HepG2 (cell line): ENCODE measurements at regions not wholly inside any gene's neighbourhood (a gene's known extent, or its start where the extent isn't known, plus 50 kb on each side); places are given as distances from the start of the nearest gene placed in this dataset.

Experiments
- ATAC-seq: fragments of 200-7000 bp; cut with Tn5 transposase; 3 replicates; pipeline ENCODE4 v1.9.1; 2020; ENCODE audit warnings: mild to moderate bottlenecking, moderate library complexity
- BruUV-seq: library from RNA; stranded (reverse); fragments of 400-500 nt; replicated peaks from 2 replicates; lab custom pipeline; 2021; lab: Mats Ljungman, UMichigan
- CTCF ChIA-PET: fragments of 300-600 bp; formaldehyde crosslinking; extraction: SDS; loops from one replicate; lab custom pipeline; 2021; ENCODE audit warnings: low total read pairs, inconsistent platforms, low intra/inter-chr PET ratio; lab: Yijun Ruan, JAX
- POLR2A ChIA-PET: fragments of 350-600 bp; sonication (Branson Sonifier 250); formaldehyde crosslinking; loops from one replicate; lab custom pipeline; 2020; ENCODE audit warnings: antibody characterized with exemption, inconsistent platforms; lab: Yijun Ruan, JAX
- DNase-seq: peaks from one replicate; pipeline ENCODE4 v3.0.0-alpha.2; 2015; ENCODE audit warnings: low spot score
- FAIRE-seq: peaks from 3 replicates; lab custom pipeline; 2011; peaks lifted over from hg19 to GRCh38; lab: Jason Lieb, UNC
- H2AFZ ChIP-seq: one replicate; pipeline ENCODE4 v1.6.1; 2011; ENCODE audit warnings: low read length, inconsistent platforms
- H3K27ac ChIP-seq: fragments of 300-600 bp; 3 replicates; pipeline ENCODE4 v1.8.0; 2011; ENCODE audit warnings: mixed run types, mild to moderate bottlenecking, mixed read lengths, low read length, inconsistent platforms; ENCODE audit not compliant: insufficient read depth; ENCODE audit errors: extremely low read length
- H3K27me3 ChIP-seq, 2 experiments: fragments of 200-600 bp in 1 of 2; 2 replicates in 1 of 2; 3 replicates in 1 of 2; pipeline versions ENCODE4 v1.6.0 to v1.8.0; 2011; ENCODE audit warnings: low read length in 2 of 2, mild to moderate bottlenecking in 2 of 2, moderate library complexity in 2 of 2, inconsistent platforms in 1 of 2; ENCODE audit not compliant: insufficient read depth in 2 of 2, control insufficient read depth in 1 of 2
- H3K36me3 ChIP-seq, 2 experiments: fragments of 200-600 bp in 1 of 2; replicated peaks in 1 of 2; 2 replicates in 1 of 2; 3 replicates in 1 of 2; pipeline versions ENCODE4 v1.5.1 to v1.8.0; 2011; ENCODE audit warnings: low read length in 2 of 2, inconsistent platforms in 1 of 2; ENCODE audit not compliant: insufficient read depth in 2 of 2, control insufficient read depth in 1 of 2
- H3K4me1 ChIP-seq: 2 replicates; pipeline ENCODE4 v1.5.1; 2012; ENCODE audit warnings: low read length, inconsistent platforms; ENCODE audit not compliant: insufficient read depth
- H3K4me2 ChIP-seq: 2 replicates; pipeline ENCODE4 v1.6.0; 2011; ENCODE audit warnings: low read depth, low read length, inconsistent platforms
- H3K4me3 ChIP-seq, 3 experiments: fragments of 200-600 bp in 1 of 3; sonication (generic), shearing (Covaris generic) in 1 of 3; replicated peaks in 1 of 3; 2 replicates each; pipeline ENCODE4 v1.5.1; 2011 to 2016; ENCODE audit warnings: low read length in 3 of 3, inconsistent platforms in 2 of 3, low read depth in 2 of 3, mild to moderate bottlenecking in 2 of 3, control low read depth in 1 of 3, mixed read lengths in 1 of 3; ENCODE audit not compliant: insufficient read depth in 1 of 3
- H3K79me2 ChIP-seq: one replicate; pipeline ENCODE4 v1.6.1; 2011; ENCODE audit warnings: low read length, inconsistent platforms; ENCODE audit not compliant: insufficient read depth
- H3K9ac ChIP-seq: 2 replicates; pipeline ENCODE4 v1.6.0; 2011; ENCODE audit warnings: mild to moderate bottlenecking, low read depth, low read length, inconsistent platforms; ENCODE audit not compliant: insufficient read depth
- H3K9me3 ChIP-seq: 2 replicates; pipeline ENCODE4 v1.5.1; 2012; ENCODE audit warnings: mild to moderate bottlenecking, low read length
- H4K20me1 ChIP-seq: 2 replicates; pipeline ENCODE4 v1.6.0; 2011; ENCODE audit warnings: inconsistent platforms, mild to moderate bottlenecking, low read length, moderate library complexity; ENCODE audit not compliant: insufficient read depth
- CEBPB ChIP-seq: IDR thresholded peaks from 2 replicates; pipeline ENCODE4 v1.6.1; 2011; ENCODE audit warnings: low read depth, low read length, improper control_type of control experiment, borderline replicate concordance
- ISL2 ChIP-seq: sonication (generic); formaldehyde crosslinking; IDR thresholded peaks from 2 replicates; pipeline ENCODE4 v1.5.0; 2020; ENCODE audit warnings: missing genetic modification reagents
- MBD4 ChIP-seq: IDR thresholded peaks from 2 replicates; pipeline ENCODE4 v1.6.1; 2012; ENCODE audit warnings: low read length, inconsistent platforms, borderline replicate concordance
- NFE2 ChIP-seq: sonication (generic); formaldehyde crosslinking; IDR thresholded peaks from 2 replicates; pipeline ENCODE4 v1.4.0; 2020; ENCODE audit warnings: missing genetic modification reagents
- PTBP1 ChIP-seq: fragments of 200-400 bp; formaldehyde crosslinking; IDR thresholded peaks from 2 replicates; pipeline ENCODE4 v1.6.1; 2018; ENCODE audit warnings: low read length, low read depth; ENCODE audit not compliant: poor library complexity, severe bottlenecking
- ZFP41 ChIP-seq: sonication (generic); formaldehyde crosslinking; IDR thresholded peaks from 2 replicates; pipeline ENCODE4 v1.4.0; 2020; ENCODE audit warnings: mild to moderate bottlenecking, missing genetic modification reagents, borderline replicate concordance
- ZNF501 ChIP-seq: sonication (generic); formaldehyde crosslinking; IDR thresholded peaks from 2 replicates; pipeline ENCODE4 v1.5.1; 2020; ENCODE audit warnings: mild to moderate bottlenecking, moderate library complexity, missing genetic modification reagents
- ZNF547 ChIP-seq: sonication (generic); formaldehyde crosslinking; IDR thresholded peaks from 2 replicates; pipeline ENCODE4 v1.5.1; 2020; ENCODE audit warnings: mild to moderate bottlenecking, missing genetic modification reagents
- ZNF569 ChIP-seq: sonication (generic); formaldehyde crosslinking; IDR thresholded peaks from 2 replicates; pipeline ENCODE4 v1.5.0; 2020; ENCODE audit warnings: mild to moderate bottlenecking, missing genetic modification reagents, moderate library complexity, borderline replicate concordance
- ZNF598 ChIP-seq: sonication (generic); formaldehyde crosslinking; IDR thresholded peaks from 2 replicates; pipeline ENCODE4 v1.5.1; 2020; ENCODE audit warnings: mild to moderate bottlenecking, missing genetic modification reagents, borderline replicate concordance
- WGBS: methylation state at CpG from one replicate; pipeline ENCODE4 v1.1.6; 2017; ENCODE audit warnings: low lambda C conversion rate; 5-methylcytosine and 5-hydroxymethylcytosine counted together
- in situ Hi-C: cut with HindIII; loops from 2 replicates; pipeline ENCODE4 v1.10.0; 2017; ENCODE audit warnings: low pct_unique_long_range_greater_than_20kb; ENCODE audit not compliant: extremely low pct_ligation_motif_present
- intact Hi-C: fragments of 100-400 bp; cut with micrococcal nuclease; formaldehyde crosslinking; loops from one replicate; pipeline ENCODE4 v1.10.0; 2022; ENCODE audit not compliant: unreplicated experiment
- TF ChIP-seq, protein P1 (sequence below): IDR thresholded peaks from 2 replicates; pipeline ENCODE4 v1.6.1; 2016; ENCODE audit warnings: mild to moderate bottlenecking
- TF ChIP-seq, protein P2 (sequence below): sonication (generic); formaldehyde crosslinking; IDR thresholded peaks from 2 replicates; pipeline ENCODE4 v1.8.0; 2022; ENCODE audit warnings: mild to moderate bottlenecking, missing genetic modification reagents, moderate library complexity
- TF ChIP-seq, protein P3 (sequence below): sonication (generic); formaldehyde crosslinking; IDR thresholded peaks from 2 replicates; pipeline ENCODE4 v1.5.0; 2020; ENCODE audit warnings: mild to moderate bottlenecking, missing genetic modification reagents
- TF ChIP-seq, protein P4 (sequence below): sonication (generic); formaldehyde crosslinking; IDR thresholded peaks from 2 replicates; pipeline ENCODE4 v1.5.0; 2020; ENCODE audit warnings: missing genetic modification reagents

DNA sequence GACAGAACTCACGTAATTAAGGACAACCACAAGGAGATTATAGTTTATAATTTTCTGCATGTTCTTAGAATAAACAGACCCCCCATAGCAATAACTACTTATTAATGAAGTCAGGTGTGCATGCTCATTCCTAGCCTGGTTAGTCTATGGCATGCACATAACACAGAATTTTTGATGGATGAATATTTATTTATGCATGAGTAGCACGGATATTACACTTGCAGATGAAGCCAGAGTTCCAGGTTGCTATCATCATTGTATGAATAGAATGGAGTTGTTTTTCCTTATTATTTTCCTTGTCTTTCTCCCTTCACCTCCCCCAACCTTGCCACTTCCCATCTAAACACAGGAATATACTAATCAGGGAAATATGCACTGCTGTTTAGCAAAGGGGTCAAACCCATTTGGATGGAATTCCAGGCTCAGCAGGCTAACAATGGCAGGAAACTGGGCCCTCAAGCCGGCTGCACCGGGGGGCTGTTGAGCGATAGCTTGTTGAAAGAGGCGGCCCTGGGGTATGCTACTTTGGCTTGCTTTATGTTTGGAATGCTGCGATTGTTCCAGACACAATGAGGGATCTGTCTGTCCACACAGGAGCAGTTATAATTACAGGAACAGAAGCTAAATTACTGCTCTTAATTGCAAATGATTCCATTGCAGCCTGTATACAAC, 112.6 kb downstream of the TMEM170B start:
- H3K27me3 ChIP-seq: peaks cover 0 to 14% of the 10 kb centered on the region in 2 experiments; a peak in 1 of 5 replicates
- H3K4me1 ChIP-seq: no peaks in the 10 kb centered on the region
- H3K9me3 ChIP-seq: no peaks in the 10 kb centered on the region
- no peaks in the 10 kb centered on the region for H3K36me3 ChIP-seq
- H3K4me2 ChIP-seq: no peak overlapping the region
- H3K9ac ChIP-seq: no peak overlapping the region
- POLR2A ChIA-PET: no interaction called here
- ATAC-seq (no peak), DNase-seq (no peak)
- in situ Hi-C loops: loop anchor here (10.0 to 25.0 kb wide), 2 partner anchors 585 to 962 kb away; no protein-coding TSS in a partner anchor
- no TSS peak for BruUV-seq
- 34% methylated on average over 7 of the region's 7 CpGs for WGBS
- H3K27ac ChIP-seq: no peak overlapping the region
- no peaks in the 10 kb centered on the region for H4K20me1 ChIP-seq
- no peak overlapping the region for H2AFZ ChIP-seq
- H3K79me2 ChIP-seq: no peaks in the 10 kb centered on the region
- no peak for TF ChIP-seq NFE2 (CRISPR knock-in tag)
- TF ChIP-seq, protein P1, sequence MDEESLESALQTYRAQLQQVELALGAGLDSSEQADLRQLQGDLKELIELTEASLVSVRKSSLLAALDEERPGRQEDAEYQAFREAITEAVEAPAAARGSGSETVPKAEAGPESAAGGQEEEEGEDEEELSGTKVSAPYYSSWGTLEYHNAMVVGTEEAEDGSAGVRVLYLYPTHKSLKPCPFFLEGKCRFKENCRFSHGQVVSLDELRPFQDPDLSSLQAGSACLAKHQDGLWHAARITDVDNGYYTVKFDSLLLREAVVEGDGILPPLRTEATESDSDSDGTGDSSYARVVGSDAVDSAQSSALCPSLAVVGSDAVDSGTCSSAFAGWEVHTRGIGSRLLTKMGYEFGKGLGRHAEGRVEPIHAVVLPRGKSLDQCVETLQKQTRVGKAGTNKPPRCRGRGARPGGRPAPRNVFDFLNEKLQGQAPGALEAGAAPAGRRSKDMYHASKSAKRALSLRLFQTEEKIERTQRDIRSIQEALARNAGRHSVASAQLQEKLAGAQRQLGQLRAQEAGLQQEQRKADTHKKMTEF (CRISPR knock-in tag): no peak
- TF ChIP-seq, protein P2, sequence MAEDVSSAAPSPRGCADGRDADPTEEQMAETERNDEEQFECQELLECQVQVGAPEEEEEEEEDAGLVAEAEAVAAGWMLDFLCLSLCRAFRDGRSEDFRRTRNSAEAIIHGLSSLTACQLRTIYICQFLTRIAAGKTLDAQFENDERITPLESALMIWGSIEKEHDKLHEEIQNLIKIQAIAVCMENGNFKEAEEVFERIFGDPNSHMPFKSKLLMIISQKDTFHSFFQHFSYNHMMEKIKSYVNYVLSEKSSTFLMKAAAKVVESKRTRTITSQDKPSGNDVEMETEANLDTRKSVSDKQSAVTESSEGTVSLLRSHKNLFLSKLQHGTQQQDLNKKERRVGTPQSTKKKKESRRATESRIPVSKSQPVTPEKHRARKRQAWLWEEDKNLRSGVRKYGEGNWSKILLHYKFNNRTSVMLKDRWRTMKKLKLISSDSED: no peak
- TF ChIP-seq ZNF547 (CRISPR knock-in tag): no peak
- no peak for TF ChIP-seq PTBP1
- TF ChIP-seq ZNF569 (CRISPR knock-in tag): no peak
- no peak for TF ChIP-seq MBD4
- TF ChIP-seq, protein P3, sequence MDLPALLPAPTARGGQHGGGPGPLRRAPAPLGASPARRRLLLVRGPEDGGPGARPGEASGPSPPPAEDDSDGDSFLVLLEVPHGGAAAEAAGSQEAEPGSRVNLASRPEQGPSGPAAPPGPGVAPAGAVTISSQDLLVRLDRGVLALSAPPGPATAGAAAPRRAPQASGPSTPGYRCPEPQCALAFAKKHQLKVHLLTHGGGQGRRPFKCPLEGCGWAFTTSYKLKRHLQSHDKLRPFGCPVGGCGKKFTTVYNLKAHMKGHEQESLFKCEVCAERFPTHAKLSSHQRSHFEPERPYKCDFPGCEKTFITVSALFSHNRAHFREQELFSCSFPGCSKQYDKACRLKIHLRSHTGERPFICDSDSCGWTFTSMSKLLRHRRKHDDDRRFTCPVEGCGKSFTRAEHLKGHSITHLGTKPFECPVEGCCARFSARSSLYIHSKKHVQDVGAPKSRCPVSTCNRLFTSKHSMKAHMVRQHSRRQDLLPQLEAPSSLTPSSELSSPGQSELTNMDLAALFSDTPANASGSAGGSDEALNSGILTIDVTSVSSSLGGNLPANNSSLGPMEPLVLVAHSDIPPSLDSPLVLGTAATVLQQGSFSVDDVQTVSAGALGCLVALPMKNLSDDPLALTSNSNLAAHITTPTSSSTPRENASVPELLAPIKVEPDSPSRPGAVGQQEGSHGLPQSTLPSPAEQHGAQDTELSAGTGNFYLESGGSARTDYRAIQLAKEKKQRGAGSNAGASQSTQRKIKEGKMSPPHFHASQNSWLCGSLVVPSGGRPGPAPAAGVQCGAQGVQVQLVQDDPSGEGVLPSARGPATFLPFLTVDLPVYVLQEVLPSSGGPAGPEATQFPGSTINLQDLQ (CRISPR knock-in tag): no peak
- no peak for TF ChIP-seq ZNF501 (CRISPR knock-in tag)
- TF ChIP-seq ISL2: no peak
- no peak for TF ChIP-seq ZFP41 (CRISPR knock-in tag)
- TF ChIP-seq, protein P4, sequence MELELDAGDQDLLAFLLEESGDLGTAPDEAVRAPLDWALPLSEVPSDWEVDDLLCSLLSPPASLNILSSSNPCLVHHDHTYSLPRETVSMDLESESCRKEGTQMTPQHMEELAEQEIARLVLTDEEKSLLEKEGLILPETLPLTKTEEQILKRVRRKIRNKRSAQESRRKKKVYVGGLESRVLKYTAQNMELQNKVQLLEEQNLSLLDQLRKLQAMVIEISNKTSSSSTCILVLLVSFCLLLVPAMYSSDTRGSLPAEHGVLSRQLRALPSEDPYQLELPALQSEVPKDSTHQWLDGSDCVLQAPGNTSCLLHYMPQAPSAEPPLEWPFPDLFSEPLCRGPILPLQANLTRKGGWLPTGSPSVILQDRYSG (CRISPR knock-in tag): no peak
- TF ChIP-seq CEBPB: no peak
- TF ChIP-seq ZNF598 (CRISPR knock-in tag): no peak
- TF ChIP-seq, all 625 proteins: peak for 0
- intact Hi-C loops: loop anchor here (10.0 kb wide), 1 partner anchor 855 kb away; no protein-coding TSS in a partner anchor
- no peak overlapping the region for H3K4me3 ChIP-seq
- CTCF ChIA-PET: no interaction called here
- no peak for FAIRE-seq
